ENCODE measurements at regions not wholly inside any gene's neighbourhood (a gene's known extent, or its start where the extent isn't known, plus 50 kb on each side); places are given as distances from the start of the nearest gene placed in this dataset.

- H3K4me3 ChIP-seq (ENCODE audit: control insufficient read depth, low read depth, low read length), result no peak overlapping the region
- DNase-seq (ENCODE audit: low read depth), result no peak
- TF ChIP-seq, protein P1, sequence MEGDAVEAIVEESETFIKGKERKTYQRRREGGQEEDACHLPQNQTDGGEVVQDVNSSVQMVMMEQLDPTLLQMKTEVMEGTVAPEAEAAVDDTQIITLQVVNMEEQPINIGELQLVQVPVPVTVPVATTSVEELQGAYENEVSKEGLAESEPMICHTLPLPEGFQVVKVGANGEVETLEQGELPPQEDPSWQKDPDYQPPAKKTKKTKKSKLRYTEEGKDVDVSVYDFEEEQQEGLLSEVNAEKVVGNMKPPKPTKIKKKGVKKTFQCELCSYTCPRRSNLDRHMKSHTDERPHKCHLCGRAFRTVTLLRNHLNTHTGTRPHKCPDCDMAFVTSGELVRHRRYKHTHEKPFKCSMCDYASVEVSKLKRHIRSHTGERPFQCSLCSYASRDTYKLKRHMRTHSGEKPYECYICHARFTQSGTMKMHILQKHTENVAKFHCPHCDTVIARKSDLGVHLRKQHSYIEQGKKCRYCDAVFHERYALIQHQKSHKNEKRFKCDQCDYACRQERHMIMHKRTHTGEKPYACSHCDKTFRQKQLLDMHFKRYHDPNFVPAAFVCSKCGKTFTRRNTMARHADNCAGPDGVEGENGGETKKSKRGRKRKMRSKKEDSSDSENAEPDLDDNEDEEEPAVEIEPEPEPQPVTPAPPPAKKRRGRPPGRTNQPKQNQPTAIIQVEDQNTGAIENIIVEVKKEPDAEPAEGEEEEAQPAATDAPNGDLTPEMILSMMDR (conservative IDR thresholded peaks at IDR 0.05; ENCODE audit: control insufficient read depth, insufficient read depth, low read depth, low read length), result no peak
Observed at GRCh38 chr7:12152196-12152918, 58.7 kb upstream of the TMEM106B start.

DNA sequence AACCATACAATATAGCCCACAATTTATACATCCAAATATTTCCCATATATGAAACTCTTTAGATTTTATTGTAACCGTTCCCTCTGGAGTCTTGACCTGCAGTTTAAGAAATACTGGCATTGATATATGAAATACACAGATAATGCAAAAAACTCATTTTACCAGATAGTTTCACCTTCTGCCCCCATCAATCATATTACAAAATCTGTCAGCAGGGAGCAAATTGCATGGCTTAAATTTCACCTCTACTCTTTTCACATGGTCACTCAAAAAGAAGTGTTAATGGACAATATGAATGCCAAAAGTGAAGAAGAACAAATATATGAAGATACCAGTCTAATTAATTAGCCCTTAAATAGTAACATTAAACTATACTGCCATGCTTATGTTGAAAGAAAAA is 57.0 kb upstream of the TMEM106B start:
- no peak overlapping the region for H3K4me3 ChIP-seq (ENCODE audit: control insufficient read depth, low read depth, low read length)
- TF ChIP-seq, protein P1 (conservative IDR thresholded peaks at IDR 0.05; ENCODE audit: control insufficient read depth, insufficient read depth, low read depth, low read length), result no peak
- no peak for DNase-seq (ENCODE audit: low read depth)

DNA sequence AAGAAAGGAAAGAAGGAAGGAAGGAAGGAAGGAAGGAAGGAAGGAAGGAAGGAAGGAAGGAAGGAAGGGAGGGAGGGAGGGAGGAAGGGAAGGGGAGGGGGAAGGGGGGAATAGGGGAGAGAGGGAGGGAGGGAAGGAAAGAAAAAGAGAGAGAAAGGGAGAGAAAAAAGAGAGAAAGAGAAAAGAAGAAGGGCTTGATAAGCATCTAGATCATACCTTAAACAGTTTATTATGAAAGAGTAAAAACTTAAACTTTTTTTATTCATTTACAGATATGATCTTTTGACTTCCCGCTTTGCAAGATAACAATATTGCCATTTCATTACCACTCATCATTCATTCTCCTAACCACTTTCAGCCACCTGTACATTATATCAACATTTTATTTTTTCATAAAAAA is 53.6 kb upstream of the TMEM106B start:
- no peak overlapping the region for H3K4me3 ChIP-seq (ENCODE audit: control insufficient read depth, low read depth, low read length)

DNA sequence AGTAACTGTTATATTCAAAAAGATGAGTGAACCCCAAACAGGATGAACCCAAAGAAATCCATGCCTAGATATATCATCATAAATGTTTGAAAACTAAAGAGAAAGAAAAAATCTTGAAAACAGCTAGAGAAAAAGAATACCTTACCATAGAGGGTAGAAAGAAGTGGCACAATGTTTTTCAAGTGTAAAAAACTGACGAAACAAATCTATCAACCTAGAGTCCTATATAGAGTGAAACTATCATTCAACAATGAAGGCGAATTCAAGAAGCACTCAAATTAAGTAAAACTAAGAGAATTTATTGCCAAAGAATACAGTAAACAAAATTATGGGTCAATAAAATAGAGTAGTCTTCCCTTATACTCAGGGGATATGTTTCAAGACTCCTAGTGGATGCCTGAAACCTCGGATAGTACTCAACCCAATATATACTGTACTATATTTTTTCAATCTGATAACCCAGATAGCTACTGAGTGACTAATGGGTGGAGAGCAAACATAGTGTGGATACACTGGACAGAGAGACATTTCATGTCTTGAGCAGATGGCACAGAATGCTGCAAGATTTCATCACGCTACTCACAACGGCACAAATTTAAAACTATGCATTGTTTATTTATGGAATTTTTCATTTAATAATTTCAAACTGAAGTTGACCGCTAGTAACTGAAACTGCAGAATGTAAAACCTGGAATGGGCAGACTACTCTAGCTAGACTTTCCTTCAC is 52.6 kb upstream of the TMEM106B start:
- DNase-seq (ENCODE audit: low read depth), result no peak
- TF ChIP-seq, protein P1 (conservative IDR thresholded peaks at IDR 0.05; ENCODE audit: control insufficient read depth, insufficient read depth, low read depth, low read length), result no peak
- H3K4me3 ChIP-seq (ENCODE audit: control insufficient read depth, low read depth, low read length), result no peak overlapping the region

More for the DNA sequence above, 53.6 kb upstream of the TMEM106B start:
- TF ChIP-seq, protein P1 (conservative IDR thresholded peaks at IDR 0.05; ENCODE audit: control insufficient read depth, insufficient read depth, low read depth, low read length), result no peak
- DNase-seq (ENCODE audit: low read depth), result no peak

GRCh38 chr7:12161146-12161545 is 49.9 kb upstream of the TMEM106B start:
- TF ChIP-seq, protein P1 (conservative IDR thresholded peaks at IDR 0.05; ENCODE audit: control insufficient read depth, insufficient read depth, low read depth, low read length), result no peak
- H3K4me3 ChIP-seq (ENCODE audit: control insufficient read depth, low read depth, low read length), result no peak overlapping the region
- no peak for DNase-seq (ENCODE audit: low read depth)

All from fibroblast of mammary gland (primary cell).